ENCODE measurements at regions not wholly inside any gene's neighbourhood (a gene's known extent, or its start where the extent isn't known, plus 50 kb on each side); places are given as distances from the start of the nearest gene placed in this dataset.
A peak's percentile ranks its signal among the peaks of the same experiment; 100 is the strongest.

DNA sequence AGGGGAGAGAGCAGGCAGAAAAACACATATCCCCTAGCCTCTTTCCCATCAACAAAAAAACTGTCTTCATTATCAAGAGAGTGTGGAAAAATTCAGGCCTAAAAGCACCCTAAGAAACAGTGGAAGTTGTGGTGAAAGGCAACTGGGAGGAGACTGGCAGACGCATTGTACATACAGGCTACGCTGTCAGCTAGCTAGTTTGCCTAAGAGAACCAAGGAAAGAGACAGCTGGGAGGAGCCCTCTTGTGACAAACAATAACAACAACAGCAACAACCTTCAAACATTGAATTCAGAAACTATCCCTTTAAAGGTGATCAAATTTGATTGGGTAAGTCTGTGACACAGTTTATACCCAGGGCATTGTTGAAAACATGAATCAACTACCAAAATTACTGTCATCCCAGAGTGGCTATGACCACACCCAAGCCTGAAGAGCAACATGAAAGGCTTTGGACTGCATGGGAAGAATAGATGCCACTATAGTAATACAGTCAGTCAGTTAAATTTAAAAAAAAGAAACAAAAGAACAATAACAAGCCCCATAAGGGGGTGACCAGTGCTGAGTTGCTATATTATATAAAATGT is 88.9 kb upstream of the CRIM1 start:
- Histone ChIP-seq H3K27ac (ENCODE audit: insufficient read depth in 1 of 2, low read depth in 1 of 2, low read length in 2 of 2, poor library complexity in 1 of 2, severe bottlenecking in 2 of 2) (no peak overlapping the region), H3K4me1 (ENCODE audit: control extremely low read depth in 1 of 4, control insufficient read depth in 4 of 4, insufficient read depth in 4 of 4, low read length in 3 of 4) (no peaks in the 10 kb centered on the region), H3K4me3 (ENCODE audit: control insufficient read depth in 1 of 7, extremely low read depth in 1 of 7, insufficient read depth in 4 of 7, low read depth in 2 of 7, low read length in 6 of 7) (no peak overlapping the region), H3K9me3 (ENCODE audit: control extremely low read depth in 1 of 5, control insufficient read depth in 4 of 5, insufficient read depth in 2 of 5, low read depth in 1 of 5, low read length in 4 of 5) (peaks cover 1 to 11% (median 8%) of the 10 kb centered on the region in 5 experiments), H3K36me3 (ENCODE audit: control insufficient read depth in 4 of 4, insufficient read depth in 4 of 4, low read length in 3 of 4) (no peaks in the 10 kb centered on the region), H3K27me3 (replicated peaks in 2 of 5; ENCODE audit: control insufficient read depth in 4 of 5, insufficient read depth in 5 of 5, low read length in 4 of 5) (no peaks in the 10 kb centered on the region)
- WGBS (ENCODE audit: insufficient coverage), result no CpG with 5 or more reads among the region's 2 CpGs
- DNase-seq, result no peak
- ChIA-PET CTCF (interaction anchor here (0.5 kb wide), 1 partner anchor 60 kb away, joined by 3 read pairs; no protein-coding TSS in a partner anchor), POLR2A (no interaction called here)

DNA sequence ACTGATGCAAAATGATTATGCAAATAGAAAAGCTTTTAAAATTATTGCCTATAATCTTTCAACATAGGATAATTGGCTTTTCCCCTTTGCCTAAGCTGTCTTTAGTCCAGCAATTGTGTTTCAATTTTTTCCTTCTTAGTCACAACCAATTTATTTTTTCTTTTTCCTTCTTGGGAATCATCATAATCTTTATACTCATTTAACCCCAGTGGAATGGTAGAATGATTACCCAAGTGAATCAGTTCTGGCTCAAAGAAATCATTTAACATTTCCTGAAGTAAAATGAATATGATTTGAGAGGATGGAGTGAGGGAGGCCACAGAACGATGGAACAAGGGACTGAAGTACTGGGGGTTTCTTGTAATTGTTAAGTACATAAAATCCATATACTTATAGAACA is 93.0 kb upstream of the CRIM1 start:
- no peaks in the 10 kb centered on the region for H3K36me3 ChIP-seq (ENCODE audit: control insufficient read depth in 4 of 4, insufficient read depth in 4 of 4, low read length in 3 of 4)
- no peaks in the 10 kb centered on the region for H3K4me1 ChIP-seq (ENCODE audit: control extremely low read depth in 1 of 4, control insufficient read depth in 4 of 4, insufficient read depth in 4 of 4, low read length in 3 of 4)
- DNase-seq, result no peak
- no peaks in the 10 kb centered on the region for H3K27me3 ChIP-seq (replicated peaks in 2 of 5; ENCODE audit: control insufficient read depth in 4 of 5, insufficient read depth in 5 of 5, low read length in 4 of 5)
- no peak overlapping the region for H3K4me3 ChIP-seq (ENCODE audit: control insufficient read depth in 1 of 7, extremely low read depth in 1 of 7, insufficient read depth in 4 of 7, low read depth in 2 of 7, low read length in 6 of 7)
- H3K27ac ChIP-seq (ENCODE audit: insufficient read depth in 1 of 2, low read depth in 1 of 2, low read length in 2 of 2, poor library complexity in 1 of 2, severe bottlenecking in 2 of 2), result no peak overlapping the region
- ChIA-PET POLR2A (no interaction called here), CTCF (no interaction called here)
- WGBS (ENCODE audit: insufficient coverage), result no CpG with 5 or more reads among the region's 1 CpG
- peaks cover 1 to 9% (median 8%) of the 10 kb centered on the region in 5 experiments for H3K9me3 ChIP-seq (ENCODE audit: control extremely low read depth in 1 of 5, control insufficient read depth in 4 of 5, insufficient read depth in 2 of 5, low read depth in 1 of 5, low read length in 4 of 5)

DNA sequence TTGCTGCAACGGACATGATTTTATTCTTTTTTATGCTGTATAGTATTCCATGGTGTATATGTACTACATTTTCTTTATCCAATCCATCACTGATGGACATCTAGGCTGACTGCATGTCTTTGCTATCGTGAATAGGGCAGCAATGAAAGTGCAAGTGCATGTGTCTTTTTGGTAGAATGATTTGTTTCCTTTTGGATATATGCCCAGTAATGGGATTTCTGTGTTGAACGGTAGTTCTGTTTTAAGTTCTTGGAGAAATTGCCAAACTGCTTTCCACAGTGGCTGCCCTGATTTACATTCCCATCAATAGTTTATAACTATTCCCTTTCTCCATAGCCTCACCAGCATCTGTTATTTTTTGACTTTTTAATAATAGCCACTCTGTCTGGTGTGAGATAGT is 99.7 kb upstream of the CRIM1 start:
- H3K27me3 ChIP-seq (replicated peaks in 2 of 5; ENCODE audit: control insufficient read depth in 4 of 5, insufficient read depth in 5 of 5, low read length in 4 of 5), result peaks cover 0 to 12% (median 2%) of the 10 kb centered on the region in 5 experiments
- H3K9me3 ChIP-seq (ENCODE audit: control extremely low read depth in 1 of 5, control insufficient read depth in 4 of 5, insufficient read depth in 2 of 5, low read depth in 1 of 5, low read length in 4 of 5), result no peaks in the 10 kb centered on the region
- no peak for DNase-seq
- ChIA-PET CTCF (no interaction called here), POLR2A (no interaction called here)
- no peaks in the 10 kb centered on the region for H3K36me3 ChIP-seq (ENCODE audit: control insufficient read depth in 4 of 4, insufficient read depth in 4 of 4, low read length in 3 of 4)
- no peak overlapping the region for H3K27ac ChIP-seq (ENCODE audit: insufficient read depth in 1 of 2, low read depth in 1 of 2, low read length in 2 of 2, poor library complexity in 1 of 2, severe bottlenecking in 2 of 2)
- H3K4me1 ChIP-seq (ENCODE audit: control extremely low read depth in 1 of 4, control insufficient read depth in 4 of 4, insufficient read depth in 4 of 4, low read length in 3 of 4), result no peaks in the 10 kb centered on the region
- no peak overlapping the region for H3K4me3 ChIP-seq (ENCODE audit: control insufficient read depth in 1 of 7, extremely low read depth in 1 of 7, insufficient read depth in 4 of 7, low read depth in 2 of 7, low read length in 6 of 7)
- 17% methylated on average over 1 of the region's 3 CpGs for WGBS (ENCODE audit: insufficient coverage)

DNA sequence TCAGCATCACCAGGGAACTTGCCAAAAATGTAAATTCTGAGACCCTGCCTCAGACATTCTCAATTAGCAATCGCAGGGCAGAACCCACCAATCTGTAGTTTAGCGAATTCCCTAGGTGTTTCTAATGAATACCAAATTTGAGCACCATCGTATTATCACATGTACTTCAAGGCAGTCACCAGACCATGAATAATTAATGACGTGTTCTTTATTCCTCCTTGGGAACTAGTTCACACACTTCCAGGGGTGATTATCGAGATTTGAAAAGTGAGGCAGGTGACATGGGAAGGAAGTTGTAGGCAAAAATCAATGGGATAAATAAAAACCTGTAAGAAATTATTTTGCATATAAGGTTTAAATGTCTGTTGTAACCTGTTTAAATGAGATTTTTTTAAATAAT is 102.5 kb upstream of the CRIM1 start:
- Histone ChIP-seq H3K36me3 (ENCODE audit: control insufficient read depth in 4 of 4, insufficient read depth in 4 of 4, low read length in 3 of 4) (no peaks in the 10 kb centered on the region), H3K4me3 (ENCODE audit: control insufficient read depth in 1 of 7, extremely low read depth in 1 of 7, insufficient read depth in 4 of 7, low read depth in 2 of 7, low read length in 6 of 7) (no peak overlapping the region), H3K27ac (ENCODE audit: insufficient read depth in 1 of 2, low read depth in 1 of 2, low read length in 2 of 2, poor library complexity in 1 of 2, severe bottlenecking in 2 of 2) (no peak overlapping the region), H3K9me3 (ENCODE audit: control extremely low read depth in 1 of 5, control insufficient read depth in 4 of 5, insufficient read depth in 2 of 5, low read depth in 1 of 5, low read length in 4 of 5) (no peaks in the 10 kb centered on the region), H3K4me1 (ENCODE audit: control extremely low read depth in 1 of 4, control insufficient read depth in 4 of 4, insufficient read depth in 4 of 4, low read length in 3 of 4) (no peaks in the 10 kb centered on the region), H3K27me3 (replicated peaks in 2 of 5; ENCODE audit: control insufficient read depth in 4 of 5, insufficient read depth in 5 of 5, low read length in 4 of 5) (peaks cover 0 to 16% (median 6%) of the 10 kb centered on the region in 5 experiments)
- ChIA-PET CTCF (no interaction called here), POLR2A (no interaction called here)
- 94% methylated on average over 2 of the region's 5 CpGs for WGBS (ENCODE audit: insufficient coverage)
- DNase-seq, result no peak

- no peaks in the 10 kb centered on the region for H3K9me3 ChIP-seq (ENCODE audit: control extremely low read depth in 1 of 5, control insufficient read depth in 4 of 5, insufficient read depth in 2 of 5, low read depth in 1 of 5, low read length in 4 of 5)
- H3K27ac ChIP-seq (ENCODE audit: insufficient read depth in 1 of 2, low read depth in 1 of 2, low read length in 2 of 2, poor library complexity in 1 of 2, severe bottlenecking in 2 of 2), result no peak overlapping the region
- peaks cover 0 to 11% (median 4%) of the 10 kb centered on the region in 5 experiments for H3K27me3 ChIP-seq (replicated peaks in 2 of 5; ENCODE audit: control insufficient read depth in 4 of 5, insufficient read depth in 5 of 5, low read length in 4 of 5)
- H3K36me3 ChIP-seq (ENCODE audit: control insufficient read depth in 4 of 4, insufficient read depth in 4 of 4, low read length in 3 of 4), result no peaks in the 10 kb centered on the region
- DNase-seq, result peak; percentile 39 to 86 (median 79)
- CTCF ChIA-PET, result interaction anchor here (0.9 kb wide), 1 partner anchor 15 kb away, joined by 3 read pairs; no protein-coding TSS in a partner anchor
- peaks cover 16 to 34% (median 21%) of the 10 kb centered on the region in 4 experiments for H3K4me1 ChIP-seq (ENCODE audit: control extremely low read depth in 1 of 4, control insufficient read depth in 4 of 4, insufficient read depth in 4 of 4, low read length in 3 of 4)
- POLR2A ChIA-PET, result no interaction called here
- WGBS (ENCODE audit: insufficient coverage), result no CpG with 5 or more reads among the region's 2 CpGs
- peak overlapping the region in 1 of 7 experiments; percentile 27 for H3K4me3 ChIP-seq (ENCODE audit: control insufficient read depth in 1 of 7, extremely low read depth in 1 of 7, insufficient read depth in 4 of 7, low read depth in 2 of 7, low read length in 6 of 7)
Observed at GRCh38 chr2:36246320-36246990, 109.1 kb upstream of the CRIM1 start.

DNA sequence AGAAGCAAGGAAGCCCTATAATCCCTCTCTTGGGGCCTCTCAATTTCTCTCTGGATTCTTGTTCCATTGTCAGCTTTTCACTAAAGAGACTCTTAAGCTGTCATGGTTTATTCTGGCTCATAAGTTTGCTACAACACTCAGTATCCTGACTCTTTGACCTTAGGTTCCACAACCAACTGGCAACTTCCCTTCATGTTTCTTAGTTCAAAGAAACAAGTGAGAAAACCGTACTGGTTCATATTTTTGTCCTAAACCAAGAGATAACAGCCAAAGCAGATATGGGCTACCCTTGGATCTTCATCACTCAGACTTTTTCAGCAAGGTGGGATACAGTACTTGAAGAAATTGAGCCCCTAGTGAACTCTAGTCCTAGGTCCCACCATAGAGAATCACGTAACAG is 109.9 kb upstream of the CRIM1 start:
- 0% methylated on average over 1 of the region's 2 CpGs for WGBS (ENCODE audit: insufficient coverage)
- ChIA-PET POLR2A (no interaction called here), CTCF (interaction anchor here (0.9 kb wide), 1 partner anchor 14 kb away, joined by 3 read pairs; no protein-coding TSS in a partner anchor)
- H3K4me1 ChIP-seq (ENCODE audit: control extremely low read depth in 1 of 4, control insufficient read depth in 4 of 4, insufficient read depth in 4 of 4, low read length in 3 of 4), result peaks cover 19 to 41% (median 27%) of the 10 kb centered on the region in 4 experiments
- no peaks in the 10 kb centered on the region for H3K9me3 ChIP-seq (ENCODE audit: control extremely low read depth in 1 of 5, control insufficient read depth in 4 of 5, insufficient read depth in 2 of 5, low read depth in 1 of 5, low read length in 4 of 5)
- H3K4me3 ChIP-seq (ENCODE audit: control insufficient read depth in 1 of 7, extremely low read depth in 1 of 7, insufficient read depth in 4 of 7, low read depth in 2 of 7, low read length in 6 of 7), result peak overlapping the region in 2 of 7 experiments; percentile 3 to 33
- no peak overlapping the region for H3K27ac ChIP-seq (ENCODE audit: insufficient read depth in 1 of 2, low read depth in 1 of 2, low read length in 2 of 2, poor library complexity in 1 of 2, severe bottlenecking in 2 of 2)
- DNase-seq, result peak in 2 of 3 donors; percentile 21 to 46
- H3K36me3 ChIP-seq (ENCODE audit: control insufficient read depth in 4 of 4, insufficient read depth in 4 of 4, low read length in 3 of 4), result no peaks in the 10 kb centered on the region
- H3K27me3 ChIP-seq (replicated peaks in 2 of 5; ENCODE audit: control insufficient read depth in 4 of 5, insufficient read depth in 5 of 5, low read length in 4 of 5), result peaks cover 0 to 9% (median 4%) of the 10 kb centered on the region in 5 experiments

- no peak overlapping the region for H3K4me3 ChIP-seq (ENCODE audit: control insufficient read depth in 1 of 7, extremely low read depth in 1 of 7, insufficient read depth in 4 of 7, low read depth in 2 of 7, low read length in 6 of 7)
- POLR2A ChIA-PET, result no interaction called here
- no peak for DNase-seq
- H3K27ac ChIP-seq (ENCODE audit: insufficient read depth in 1 of 2, low read depth in 1 of 2, low read length in 2 of 2, poor library complexity in 1 of 2, severe bottlenecking in 2 of 2), result no peak overlapping the region
- CTCF ChIA-PET, result interaction anchor here (0.6 kb wide), 1 partner anchor 267 kb away, joined by 3 read pairs; no protein-coding TSS in a partner anchor
- no peaks in the 10 kb centered on the region for H3K36me3 ChIP-seq (ENCODE audit: control insufficient read depth in 4 of 4, insufficient read depth in 4 of 4, low read length in 3 of 4)
- peaks cover 8 to 17% (median 15%) of the 10 kb centered on the region in 4 experiments for H3K4me1 ChIP-seq (ENCODE audit: control extremely low read depth in 1 of 4, control insufficient read depth in 4 of 4, insufficient read depth in 4 of 4, low read length in 3 of 4)
- no peaks in the 10 kb centered on the region for H3K9me3 ChIP-seq (ENCODE audit: control extremely low read depth in 1 of 5, control insufficient read depth in 4 of 5, insufficient read depth in 2 of 5, low read depth in 1 of 5, low read length in 4 of 5)
- WGBS (ENCODE audit: insufficient coverage), result 0% methylated on average over 3 of the region's 6 CpGs
- peaks cover 0 to 9% (median 0%) of the 10 kb centered on the region in 5 experiments for H3K27me3 ChIP-seq (replicated peaks in 2 of 5; ENCODE audit: control insufficient read depth in 4 of 5, insufficient read depth in 5 of 5, low read length in 4 of 5)
Observed at GRCh38 chr2:36238106-36238505, 117.5 kb upstream of the CRIM1 start.

Data from common myeloid progenitor, CD34-positive (primary cell).